Gastrocnemius medialis (tissue), 4 donors: ENCODE measurements at regions not wholly inside any gene's neighbourhood (a gene's known extent, or its start where the extent isn't known, plus 50 kb on each side); places are given as distances from the start of the nearest gene placed in this dataset.
A peak's percentile ranks its signal among the peaks of the same experiment; 100 is the strongest.

Experiments
- ATAC-seq, 2 donors: fragments of 150-250 bp; one replicate each; pipeline ENCODE4 v1.9.1; 2016
- DNase-seq, 2 donors: peaks; one replicate each; pipeline ENCODE4 v3.0.0-alpha.2; 2019
- H3K27ac ChIP-seq, 4 donors: fragments of 200-600 bp; sonication (generic); 1 replicate in 1 of 4; 2 replicates in 3 of 4; pipeline ENCODE4 v1.5.1; 2016 to 2018; ENCODE audit warnings: mild to moderate bottlenecking in 2 of 4, moderate library complexity in 1 of 4
- H3K27me3 ChIP-seq, 3 donors: fragments of 200-600 bp; sonication (generic) in 2 of 3; 1 replicate in 1 of 3; 2 replicates in 2 of 3; pipeline versions ENCODE4 v1.5.1 to v1.6.0; 2016 to 2019; ENCODE audit warnings: mild to moderate bottlenecking in 1 of 3, moderate library complexity in 1 of 3
- H3K36me3 ChIP-seq, 2 donors: fragments of 200-600 bp; sonication (generic) in 1 of 2; one replicate each; pipeline ENCODE4 v1.5.1; 2017 to 2018
- H3K4me1 ChIP-seq, 2 donors: fragments of 200-600 bp; sonication (generic) in 1 of 2; one replicate each; pipeline ENCODE4 v1.5.1; 2016 to 2017; ENCODE audit warnings: mild to moderate bottlenecking in 2 of 2
- H3K4me3 ChIP-seq, 4 donors: fragments of 200-600 bp; sonication (generic) in 3 of 4; 1 replicate in 1 of 4; 2 replicates in 3 of 4; pipeline ENCODE4 v1.5.1; 2016 to 2019; ENCODE audit warnings: mild to moderate bottlenecking in 2 of 4
- H3K9me3 ChIP-seq, 3 donors: fragments of 200-600 bp; sonication (generic) in 2 of 3; 1 replicate in 1 of 3; 2 replicates in 2 of 3; pipeline ENCODE4 v1.5.1; 2016 to 2019
- CTCF ChIP-seq, 5 experiments: fragments of 450-650 bp in 3 of 5; fragments of 200-600 bp in 2 of 5; sonication (generic) in 2 of 5; IDR thresholded peaks in 4 of 5; conservative IDR thresholded peaks in 1 of 5; 1 replicate in 4 of 5; 2 replicates in 1 of 5; pipeline ENCODE4 v1.5.1; 2016 to 2019; ENCODE audit warnings: antibody characterized with exemption in 5 of 5, mild to moderate bottlenecking in 3 of 5, moderate library complexity in 3 of 5
- POLR2A ChIP-seq, 2 donors: fragments of 450-650 bp; IDR thresholded peaks; one replicate each; pipeline ENCODE4 v1.6.1; 2017; ENCODE audit warnings: antibody characterized with exemption in 2 of 2, mild to moderate bottlenecking in 2 of 2, moderate library complexity in 2 of 2
- in situ Hi-C, 4 donors: fragments of 200-750 bp; cut with MboI; loops; one replicate each; pipeline versions ENCODE4 v1.15.0 to v1.8.0; 2017; ENCODE audit warnings: low sequenced_read_pairs in 4 of 4
- intact Hi-C: fragments of 100-400 bp; cut with DNase I; formaldehyde crosslinking; loops from one replicate; pipeline ENCODE4 v1.15.1; 2023; ENCODE audit warnings: low total_unique reads

GRCh38 chr11:62026739-62027370 lies 59.4 kb upstream of the FTH1 start:
- intact Hi-C loops = no loop called here
- TF ChIP-seq POLR2A (IDR thresholded peaks at IDR 0.05) = no peak
- no peak for TF ChIP-seq CTCF (IDR thresholded peaks at IDR 0.05 in 4 of 5, conservative IDR thresholded peaks at IDR 0.05 in 1 of 5)
- DNase-seq = no peak
- Histone ChIP-seq H3K4me1 (no peaks in the 10 kb centered on the region), H3K27me3 (no peaks in the 10 kb centered on the region), H3K36me3 (no peaks in the 10 kb centered on the region), H3K27ac (no peak overlapping the region), H3K4me3 (no peak overlapping the region), H3K9me3 (no peaks in the 10 kb centered on the region)
- in situ Hi-C loops = no loop called here
- ATAC-seq = no peak

GRCh38 chr11:62025487-62026105 lies 58.2 kb upstream of the FTH1 start:
- H3K36me3 ChIP-seq = no peaks in the 10 kb centered on the region
- TF ChIP-seq CTCF (IDR thresholded peaks at IDR 0.05 in 4 of 5, conservative IDR thresholded peaks at IDR 0.05 in 1 of 5) = no peak
- TF ChIP-seq POLR2A (IDR thresholded peaks at IDR 0.05) = no peak
- H3K4me1 ChIP-seq = no peaks in the 10 kb centered on the region
- DNase-seq (peak; percentile 40 to 60), ATAC-seq (peak; percentile 76 to 85)
- no peaks in the 10 kb centered on the region for H3K27me3 ChIP-seq
- intact Hi-C loops (no loop called here), in situ Hi-C loops (no loop called here)
- H3K9me3 ChIP-seq = no peaks in the 10 kb centered on the region
- H3K4me3 ChIP-seq = no peak overlapping the region
- H3K27ac ChIP-seq = peak overlapping the region; percentile 33 to 63 (median 50)

GRCh38 chr11:62024936-62025486 lies 57.6 kb upstream of the FTH1 start:
- Histone ChIP-seq H3K27ac (peak overlapping the region in 3 of 4 donors; percentile 33 to 63 (median 50)), H3K36me3 (no peaks in the 10 kb centered on the region), H3K4me1 (no peaks in the 10 kb centered on the region), H3K9me3 (no peaks in the 10 kb centered on the region), H3K4me3 (no peak overlapping the region), H3K27me3 (no peaks in the 10 kb centered on the region)
- TF ChIP-seq POLR2A (IDR thresholded peaks at IDR 0.05) (no peak), CTCF (IDR thresholded peaks at IDR 0.05 in 4 of 5, conservative IDR thresholded peaks at IDR 0.05 in 1 of 5) (no peak)
- intact Hi-C loops = no loop called here
- ATAC-seq = no peak
- DNase-seq = no peak
- in situ Hi-C loops = no loop called here

GRCh38 chr11:62022211-62022610 lies 54.8 kb upstream of the FTH1 start:
- intact Hi-C loops = no loop called here
- Histone ChIP-seq H3K9me3 (no peaks in the 10 kb centered on the region), H3K4me3 (no peak overlapping the region), H3K27ac (no peak overlapping the region), H3K4me1 (no peaks in the 10 kb centered on the region), H3K27me3 (no peaks in the 10 kb centered on the region), H3K36me3 (no peaks in the 10 kb centered on the region)
- in situ Hi-C loops = no loop called here
- TF ChIP-seq POLR2A (IDR thresholded peaks at IDR 0.05) (no peak), CTCF (IDR thresholded peaks at IDR 0.05 in 4 of 5, conservative IDR thresholded peaks at IDR 0.05 in 1 of 5) (no peak)
- DNase-seq (no peak), ATAC-seq (no peak)
